ENCODE measurements at regions not wholly inside any gene's neighbourhood (a gene's known extent, or its start where the extent isn't known, plus 50 kb on each side); places are given as distances from the start of the nearest gene placed in this dataset.

DNA sequence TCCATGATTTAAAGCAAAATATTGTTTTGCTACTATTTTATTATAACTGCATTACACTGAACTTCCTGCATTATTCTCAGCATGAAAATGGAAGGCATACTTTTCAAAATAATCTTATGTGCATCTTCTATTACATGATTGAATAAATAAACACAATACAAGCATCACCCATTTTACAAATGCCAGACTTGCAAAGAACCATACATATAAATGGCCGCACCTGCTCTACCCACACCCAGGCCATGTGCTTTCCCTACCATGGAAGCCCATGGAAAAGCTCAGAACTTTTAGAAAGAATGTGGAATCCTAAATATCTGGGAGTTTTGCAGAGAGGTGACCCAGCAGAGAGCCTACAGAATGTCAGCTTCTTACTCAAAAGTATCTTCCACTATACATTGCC lies 127.2 kb downstream of the SHOX2 start:
- Histone ChIP-seq H3K9me3 (ENCODE audit: low read length) (no peaks in the 10 kb centered on the region), H3K27me3 (ENCODE audit: low read length) (no peaks in the 10 kb centered on the region), H3K79me2 (ENCODE audit: low read length) (no peaks in the 10 kb centered on the region), H3K9ac (ENCODE audit: low read length) (no peak overlapping the region), H3K4me2 (ENCODE audit: low read depth, low read length, poor library complexity, severe bottlenecking) (no peak overlapping the region), H4K20me1 (ENCODE audit: insufficient read depth, low read depth, low read length) (no peaks in the 10 kb centered on the region), H3K27ac (ENCODE audit: low read length) (no peak overlapping the region), H3K4me1 (ENCODE audit: low read length) (no peaks in the 10 kb centered on the region), H3K36me3 (ENCODE audit: insufficient read depth, low read length) (no peaks in the 10 kb centered on the region), H2AFZ (ENCODE audit: low read length) (no peak overlapping the region), H3K9me2 (replicated peaks; ENCODE audit: insufficient read depth, low read length) (no peaks in the 10 kb centered on the region), H3K4me3 (ENCODE audit: low read length) (no peak overlapping the region)
- no peak for DNase-seq

GRCh38 chr3:157961665-157962064 lies 144.6 kb downstream of the SHOX2 start:
- Histone ChIP-seq H3K27ac (ENCODE audit: low read length) (no peak overlapping the region), H3K27me3 (ENCODE audit: low read length) (no peaks in the 10 kb centered on the region), H3K4me3 (ENCODE audit: low read length) (no peak overlapping the region), H3K79me2 (ENCODE audit: low read length) (no peaks in the 10 kb centered on the region), H4K20me1 (ENCODE audit: insufficient read depth, low read depth, low read length) (no peaks in the 10 kb centered on the region), H2AFZ (ENCODE audit: low read length) (no peak overlapping the region), H3K9me3 (ENCODE audit: low read length) (no peaks in the 10 kb centered on the region), H3K36me3 (ENCODE audit: insufficient read depth, low read length) (no peaks in the 10 kb centered on the region), H3K4me1 (ENCODE audit: low read length) (no peaks in the 10 kb centered on the region), H3K4me2 (ENCODE audit: low read depth, low read length, poor library complexity, severe bottlenecking) (no peak overlapping the region), H3K9ac (ENCODE audit: low read length) (no peak overlapping the region), H3K9me2 (replicated peaks; ENCODE audit: insufficient read depth, low read length) (no peaks in the 10 kb centered on the region)
- DNase-seq: no peak

- no peak overlapping the region for H3K27ac ChIP-seq (ENCODE audit: low read length)
- no peaks in the 10 kb centered on the region for H3K9me3 ChIP-seq (ENCODE audit: low read length)
- no peaks in the 10 kb centered on the region for H3K9me2 ChIP-seq (replicated peaks; ENCODE audit: insufficient read depth, low read length)
- H4K20me1 ChIP-seq (ENCODE audit: insufficient read depth, low read depth, low read length): no peaks in the 10 kb centered on the region
- H3K9ac ChIP-seq (ENCODE audit: low read length): no peak overlapping the region
- H3K4me2 ChIP-seq (ENCODE audit: low read depth, low read length, poor library complexity, severe bottlenecking): no peak overlapping the region
- H3K27me3 ChIP-seq (ENCODE audit: low read length): no peaks in the 10 kb centered on the region
- no peaks in the 10 kb centered on the region for H3K79me2 ChIP-seq (ENCODE audit: low read length)
- no peak overlapping the region for H2AFZ ChIP-seq (ENCODE audit: low read length)
- H3K4me3 ChIP-seq (ENCODE audit: low read length): no peak overlapping the region
- no peaks in the 10 kb centered on the region for H3K36me3 ChIP-seq (ENCODE audit: insufficient read depth, low read length)
- DNase-seq: no peak
- no peaks in the 10 kb centered on the region for H3K4me1 ChIP-seq (ENCODE audit: low read length)
Observed at GRCh38 chr3:157958457-157958856, 147.8 kb downstream of the SHOX2 start.

GRCh38 chr3:157956850-157957249 lies 149.4 kb downstream of the SHOX2 start:
- Histone ChIP-seq H3K79me2 (ENCODE audit: low read length) (no peaks in the 10 kb centered on the region), H3K36me3 (ENCODE audit: insufficient read depth, low read length) (no peaks in the 10 kb centered on the region), H3K4me2 (ENCODE audit: low read depth, low read length, poor library complexity, severe bottlenecking) (no peak overlapping the region), H2AFZ (ENCODE audit: low read length) (no peak overlapping the region), H3K9me3 (ENCODE audit: low read length) (no peaks in the 10 kb centered on the region), H3K27ac (ENCODE audit: low read length) (no peak overlapping the region), H4K20me1 (ENCODE audit: insufficient read depth, low read depth, low read length) (no peaks in the 10 kb centered on the region), H3K4me3 (ENCODE audit: low read length) (no peak overlapping the region), H3K4me1 (ENCODE audit: low read length) (no peaks in the 10 kb centered on the region), H3K27me3 (ENCODE audit: low read length) (no peaks in the 10 kb centered on the region), H3K9me2 (replicated peaks; ENCODE audit: insufficient read depth, low read length) (no peaks in the 10 kb centered on the region), H3K9ac (ENCODE audit: low read length) (no peak overlapping the region)
- DNase-seq: no peak

GRCh38 chr3:157956176-157956575 lies 150.0 kb downstream of the SHOX2 start:
- H2AFZ ChIP-seq (ENCODE audit: low read length): no peak overlapping the region
- no peaks in the 10 kb centered on the region for H4K20me1 ChIP-seq (ENCODE audit: insufficient read depth, low read depth, low read length)
- no peak overlapping the region for H3K27ac ChIP-seq (ENCODE audit: low read length)
- H3K36me3 ChIP-seq (ENCODE audit: insufficient read depth, low read length): no peaks in the 10 kb centered on the region
- H3K79me2 ChIP-seq (ENCODE audit: low read length): no peaks in the 10 kb centered on the region
- no peak overlapping the region for H3K4me3 ChIP-seq (ENCODE audit: low read length)
- no peaks in the 10 kb centered on the region for H3K4me1 ChIP-seq (ENCODE audit: low read length)
- no peak for DNase-seq
- H3K9me3 ChIP-seq (ENCODE audit: low read length): no peaks in the 10 kb centered on the region
- H3K4me2 ChIP-seq (ENCODE audit: low read depth, low read length, poor library complexity, severe bottlenecking): no peak overlapping the region
- no peak overlapping the region for H3K9ac ChIP-seq (ENCODE audit: low read length)
- H3K9me2 ChIP-seq (replicated peaks; ENCODE audit: insufficient read depth, low read length): no peaks in the 10 kb centered on the region
- no peaks in the 10 kb centered on the region for H3K27me3 ChIP-seq (ENCODE audit: low read length)

DNA sequence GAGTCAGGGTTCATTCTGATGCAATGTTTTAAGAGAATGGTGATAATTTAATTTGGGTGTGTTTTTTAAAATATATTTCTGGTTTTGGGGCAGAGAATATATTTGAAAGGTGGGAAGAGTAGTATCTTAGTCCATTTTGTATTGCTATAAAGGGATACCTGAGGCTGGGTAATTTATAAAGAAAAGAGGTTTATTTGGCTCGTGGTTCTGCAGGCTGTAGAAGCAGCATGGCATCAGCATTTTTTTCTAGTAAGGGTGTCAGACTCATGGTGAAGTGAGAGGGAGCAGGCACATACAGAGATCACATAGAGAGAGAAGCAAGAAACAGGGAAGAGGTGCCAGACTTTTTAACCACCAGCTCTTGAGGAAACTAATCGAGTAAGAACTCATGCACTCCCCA lies 152.7 kb downstream of the SHOX2 start:
- Histone ChIP-seq H3K4me2 (ENCODE audit: low read depth, low read length, poor library complexity, severe bottlenecking) (no peak overlapping the region), H3K27me3 (ENCODE audit: low read length) (no peaks in the 10 kb centered on the region), H3K4me1 (ENCODE audit: low read length) (no peaks in the 10 kb centered on the region), H3K27ac (ENCODE audit: low read length) (no peak overlapping the region), H3K9me2 (replicated peaks; ENCODE audit: insufficient read depth, low read length) (no peaks in the 10 kb centered on the region), H3K4me3 (ENCODE audit: low read length) (no peak overlapping the region), H3K9ac (ENCODE audit: low read length) (no peak overlapping the region), H3K9me3 (ENCODE audit: low read length) (no peaks in the 10 kb centered on the region), H4K20me1 (ENCODE audit: insufficient read depth, low read depth, low read length) (no peaks in the 10 kb centered on the region), H3K36me3 (ENCODE audit: insufficient read depth, low read length) (no peaks in the 10 kb centered on the region), H2AFZ (ENCODE audit: low read length) (no peak overlapping the region), H3K79me2 (ENCODE audit: low read length) (no peaks in the 10 kb centered on the region)
- no peak for DNase-seq

DNA sequence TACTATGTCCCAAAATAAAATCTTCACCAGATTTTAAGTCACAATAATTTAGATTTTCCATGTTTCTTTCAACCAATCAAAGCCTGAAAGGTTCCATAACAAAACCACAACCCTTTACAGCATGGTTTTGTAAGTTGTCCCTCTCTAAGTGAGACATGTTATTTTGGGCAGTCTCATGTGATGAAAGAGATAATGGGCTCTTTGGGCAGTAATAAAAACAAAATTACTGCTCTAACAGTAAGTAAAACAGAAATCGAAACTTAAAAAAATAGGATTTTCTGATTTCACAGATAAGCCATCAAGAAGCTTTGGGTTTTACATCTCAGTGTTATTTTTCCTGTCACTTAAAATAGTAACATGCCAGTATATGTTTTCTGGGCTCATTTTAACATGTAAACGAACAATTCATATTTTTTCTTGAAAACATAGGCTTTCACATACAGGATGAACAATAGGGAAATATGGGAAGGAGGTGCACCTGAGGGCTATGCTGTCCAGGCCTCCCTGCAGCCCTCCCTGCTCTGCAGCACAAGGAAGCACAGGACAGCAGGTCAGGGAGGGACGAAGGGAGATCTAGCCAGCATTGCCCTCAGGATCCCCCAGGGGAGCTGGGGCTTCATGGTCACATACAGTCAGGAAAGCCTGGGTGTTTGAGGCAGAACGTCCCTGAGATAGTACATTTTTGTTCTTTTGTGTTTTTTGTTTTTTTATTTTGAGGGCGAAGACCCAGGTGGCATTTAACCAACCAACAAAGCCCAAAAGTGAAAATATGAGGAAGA lies 157.4 kb downstream of the SHOX2 start:
- H3K27ac ChIP-seq (ENCODE audit: low read length): no peak overlapping the region
- H3K9me3 ChIP-seq (ENCODE audit: low read length): no peaks in the 10 kb centered on the region
- H4K20me1 ChIP-seq (ENCODE audit: insufficient read depth, low read depth, low read length): no peaks in the 10 kb centered on the region

GRCh38 chr3:157939166-157939565 lies 167.1 kb downstream of the SHOX2 start:
- Histone ChIP-seq H3K4me1 (ENCODE audit: low read length) (no peaks in the 10 kb centered on the region), H3K27me3 (ENCODE audit: low read length) (no peaks in the 10 kb centered on the region), H4K20me1 (ENCODE audit: insufficient read depth, low read depth, low read length) (no peaks in the 10 kb centered on the region), H3K9me3 (ENCODE audit: low read length) (no peaks in the 10 kb centered on the region), H3K27ac (ENCODE audit: low read length) (no peak overlapping the region), H2AFZ (ENCODE audit: low read length) (no peak overlapping the region), H3K79me2 (ENCODE audit: low read length) (no peaks in the 10 kb centered on the region), H3K9me2 (replicated peaks; ENCODE audit: insufficient read depth, low read length) (no peaks in the 10 kb centered on the region), H3K4me2 (ENCODE audit: low read depth, low read length, poor library complexity, severe bottlenecking) (no peak overlapping the region), H3K4me3 (ENCODE audit: low read length) (no peak overlapping the region), H3K36me3 (ENCODE audit: insufficient read depth, low read length) (no peaks in the 10 kb centered on the region), H3K9ac (ENCODE audit: low read length) (no peak overlapping the region)
- peak; percentile 33 for DNase-seq

More for the DNA sequence above, 157.4 kb downstream of the SHOX2 start:
- no peaks in the 10 kb centered on the region for H3K4me1 ChIP-seq (ENCODE audit: low read length)
- H2AFZ ChIP-seq (ENCODE audit: low read length): no peak overlapping the region
- DNase-seq: no peak
- H3K4me2 ChIP-seq (ENCODE audit: low read depth, low read length, poor library complexity, severe bottlenecking): no peak overlapping the region
- H3K36me3 ChIP-seq (ENCODE audit: insufficient read depth, low read length): no peaks in the 10 kb centered on the region
- H3K9ac ChIP-seq (ENCODE audit: low read length): no peak overlapping the region
- no peak overlapping the region for H3K4me3 ChIP-seq (ENCODE audit: low read length)
- no peaks in the 10 kb centered on the region for H3K9me2 ChIP-seq (replicated peaks; ENCODE audit: insufficient read depth, low read length)
- no peaks in the 10 kb centered on the region for H3K79me2 ChIP-seq (ENCODE audit: low read length)
- no peaks in the 10 kb centered on the region for H3K27me3 ChIP-seq (ENCODE audit: low read length)

Measured in Karpas-422 (cell line).